ENCODE measurements at regions not wholly inside any gene's neighbourhood (a gene's known extent, or its start where the extent isn't known, plus 50 kb on each side); places are given as distances from the start of the nearest gene placed in this dataset.

- Histone ChIP-seq H3K27me3 (no peaks in the 10 kb centered on the region), H3K27ac (no peak overlapping the region), H3K4me1 (no peaks in the 10 kb centered on the region), H3K36me3 (no peaks in the 10 kb centered on the region), H3K4me3 (no peak overlapping the region), H3K9me3 (no peaks in the 10 kb centered on the region)
- intact Hi-C loops (cut with DNase I): no loop called here
- DNase-seq (ENCODE audit: low spot score in 2 of 2): no peak
- no peak for TF ChIP-seq CTCF (IDR thresholded peaks at IDR 0.05)
Observed at GRCh38 chr2:208570851-208571763, 164.5 kb downstream of the PTH2R start.

GRCh38 chr2:208571764-208572131 is 165.2 kb downstream of the PTH2R start:
- no peak for TF ChIP-seq CTCF (IDR thresholded peaks at IDR 0.05)
- no peak overlapping the region for H3K4me3 ChIP-seq
- H3K27me3 ChIP-seq: no peaks in the 10 kb centered on the region
- no peaks in the 10 kb centered on the region for H3K9me3 ChIP-seq
- H3K4me1 ChIP-seq: no peaks in the 10 kb centered on the region
- intact Hi-C loops (cut with DNase I): no loop called here
- H3K36me3 ChIP-seq: no peaks in the 10 kb centered on the region
- H3K27ac ChIP-seq: no peak overlapping the region
- no peak for DNase-seq (ENCODE audit: low spot score in 2 of 2)

GRCh38 chr2:208573569-208573968 is 167.0 kb downstream of the PTH2R start:
- Histone ChIP-seq H3K36me3 (no peaks in the 10 kb centered on the region), H3K4me1 (no peaks in the 10 kb centered on the region), H3K9me3 (no peaks in the 10 kb centered on the region), H3K4me3 (no peak overlapping the region), H3K27me3 (no peaks in the 10 kb centered on the region), H3K27ac (no peak overlapping the region)
- no peak for TF ChIP-seq CTCF (IDR thresholded peaks at IDR 0.05)
- DNase-seq (ENCODE audit: low spot score in 2 of 2): no peak
- intact Hi-C loops (cut with DNase I): no loop called here

- no peak for TF ChIP-seq CTCF (IDR thresholded peaks at IDR 0.05)
- intact Hi-C loops (cut with DNase I): no loop called here
- Histone ChIP-seq H3K27me3 (no peaks in the 10 kb centered on the region), H3K27ac (no peak overlapping the region), H3K4me3 (no peak overlapping the region), H3K36me3 (no peaks in the 10 kb centered on the region), H3K4me1 (no peaks in the 10 kb centered on the region), H3K9me3 (no peaks in the 10 kb centered on the region)
- DNase-seq (ENCODE audit: low spot score in 2 of 2): no peak
Observed at GRCh38 chr2:208579678-208580077, 173.1 kb downstream of the PTH2R start.

- no peak for DNase-seq (ENCODE audit: low spot score in 2 of 2)
- no peaks in the 10 kb centered on the region for H3K36me3 ChIP-seq
- H3K4me3 ChIP-seq: no peak overlapping the region
- no peaks in the 10 kb centered on the region for H3K27me3 ChIP-seq
- no peaks in the 10 kb centered on the region for H3K4me1 ChIP-seq
- H3K9me3 ChIP-seq: no peaks in the 10 kb centered on the region
- no peak for TF ChIP-seq CTCF (IDR thresholded peaks at IDR 0.05)
- H3K27ac ChIP-seq: no peak overlapping the region
- intact Hi-C loops (cut with DNase I): no loop called here
Observed at GRCh38 chr2:208584378-208584985, 177.9 kb downstream of the PTH2R start.
